Testis (tissue), 2 donors: ENCODE measurements at regions not wholly inside any gene's neighbourhood (a gene's known extent, or its start where the extent isn't known, plus 50 kb on each side); places are given as distances from the start of the nearest gene placed in this dataset.
"Not testable (repeated sequence)": the region's sequence is repeated elsewhere in the genome, so short reads cannot be mapped to it uniquely, and the experiment has no call there.

Source experiments
- CTCF ChIP-seq, 3 experiments: fragments of 450-650 bp in 2 of 3; fragments of 200-600 bp in 1 of 3; sonication (generic) in 1 of 3; IDR thresholded peaks; one replicate each; pipeline ENCODE4 v1.5.1; 2016 to 2019; ENCODE audit warnings: antibody characterized with exemption in 3 of 3, mild to moderate bottlenecking in 2 of 3, moderate library complexity in 1 of 3
- POLR2A ChIP-seq: fragments of 450-650 bp; IDR thresholded peaks from one replicate; pipeline ENCODE4 v1.6.1; 2017; ENCODE audit warnings: antibody characterized with exemption, mild to moderate bottlenecking, moderate library complexity

GRCh38 chr14:19173188-19173587, 206.0 kb downstream of the POTEM start:
- TF ChIP-seq CTCF (IDR thresholded peaks at IDR 0.05); POLR2A: not testable (repeated sequence)
